ENCODE measurements at regions not wholly inside any gene's neighbourhood (a gene's known extent, or its start where the extent isn't known, plus 50 kb on each side); places are given as distances from the start of the nearest gene placed in this dataset.
"Not testable (repeated sequence)": the region's sequence is repeated elsewhere in the genome, so short reads cannot be mapped to it uniquely, and the experiment has no call there.

- no peak for TF ChIP-seq REST (IDR thresholded peaks at IDR 0.05; ENCODE audit: insufficient read depth in 1 of 2, low read depth in 2 of 2, low read length in 1 of 2)
- TF ChIP-seq TCF7L2 (IDR thresholded peaks at IDR 0.05; ENCODE audit: low read depth, low read length) = no peak
- no peak for TF ChIP-seq POLR2AphosphoS5 (IDR thresholded peaks at IDR 0.05; ENCODE audit: low read depth, low read length)
- no peak for TF ChIP-seq SIN3A (IDR thresholded peaks at IDR 0.05; ENCODE audit: borderline replicate concordance, insufficient read depth, low read depth, low read length)
- no peak for TF ChIP-seq CTCF (IDR thresholded peaks at IDR 0.05)
- POLR2A ChIA-PET = no interaction called here
These were observed 204.8 kb downstream of the GABRG2 start for GRCh38 chr5:162272417-162272816.

GRCh38 chr5:162274679-162275078, 207.1 kb downstream of the GABRG2 start:
- CTCF ChIA-PET = no interaction called here
- H3K9me3 ChIP-seq (ENCODE audit: control insufficient read depth, insufficient read depth, low read depth, low read length) = no peaks in the 10 kb centered on the region
- POLR2A ChIA-PET = no interaction called here
- no TSS peak for BruUV-seq (replicated peaks)
- intact Hi-C loops (cut with micrococcal nuclease; ENCODE audit: unreplicated experiment) = no loop called here
- no peak overlapping the region for H3K27ac ChIP-seq (ENCODE audit: low read length)
- in situ Hi-C loops (cut with HindIII; ENCODE audit: low pct_unique_long_range_greater_than_20kb, low sequenced_read_pairs) = no loop called here
- TF ChIP-seq TCF7L2 (IDR thresholded peaks at IDR 0.05; ENCODE audit: low read depth, low read length) (no peak), SIN3A (IDR thresholded peaks at IDR 0.05; ENCODE audit: borderline replicate concordance, insufficient read depth, low read depth, low read length) (no peak), POLR2AphosphoS5 (IDR thresholded peaks at IDR 0.05; ENCODE audit: low read depth, low read length) (no peak), REST (IDR thresholded peaks at IDR 0.05; ENCODE audit: insufficient read depth in 1 of 2, low read depth in 2 of 2, low read length in 1 of 2) (no peak), CTCF (IDR thresholded peaks at IDR 0.05) (no peak)
- no peaks in the 10 kb centered on the region for H3K27me3 ChIP-seq (ENCODE audit: control insufficient read depth, insufficient read depth, low read length)
- H3K4me1 ChIP-seq (ENCODE audit: control insufficient read depth, insufficient read depth, low read length) = no peaks in the 10 kb centered on the region
- no peak overlapping the region for H3K4me3 ChIP-seq (ENCODE audit: low read depth in 2 of 2, low read length in 2 of 2)
- H3K36me3 ChIP-seq (ENCODE audit: control insufficient read depth, insufficient read depth, low read length) = no peaks in the 10 kb centered on the region
- ATAC-seq (no peak), DNase-seq (ENCODE audit: low read depth, low spot score) (no peak)

More at GRCh38 chr5:162272417-162272816, 204.8 kb downstream of the GABRG2 start:
- DNase-seq (ENCODE audit: low read depth, low spot score) (no peak), ATAC-seq (no peak)
- no peaks in the 10 kb centered on the region for H3K27me3 ChIP-seq (ENCODE audit: control insufficient read depth, insufficient read depth, low read length)
- BruUV-seq (replicated peaks) = no TSS peak
- no peak overlapping the region for H3K27ac ChIP-seq (ENCODE audit: low read length)
- no peak overlapping the region for H3K4me3 ChIP-seq (ENCODE audit: low read depth in 2 of 2, low read length in 2 of 2)
- in situ Hi-C loops (cut with HindIII; ENCODE audit: low pct_unique_long_range_greater_than_20kb, low sequenced_read_pairs) = no loop called here
- H3K36me3 ChIP-seq (ENCODE audit: control insufficient read depth, insufficient read depth, low read length) = no peaks in the 10 kb centered on the region
- H3K9me3 ChIP-seq (ENCODE audit: control insufficient read depth, insufficient read depth, low read depth, low read length) = no peaks in the 10 kb centered on the region
- CTCF ChIA-PET = no interaction called here
- H3K4me1 ChIP-seq (ENCODE audit: control insufficient read depth, insufficient read depth, low read length) = no peaks in the 10 kb centered on the region
- intact Hi-C loops (cut with micrococcal nuclease; ENCODE audit: unreplicated experiment) = no loop called here

- H3K27me3 ChIP-seq (ENCODE audit: control insufficient read depth, insufficient read depth, low read length); POLR2A ChIA-PET; in situ Hi-C loops (cut with HindIII; ENCODE audit: low pct_unique_long_range_greater_than_20kb, low sequenced_read_pairs); H3K9me3 ChIP-seq (ENCODE audit: control insufficient read depth, insufficient read depth, low read depth, low read length); ATAC-seq; intact Hi-C loops (cut with micrococcal nuclease; ENCODE audit: unreplicated experiment); DNase-seq (ENCODE audit: low read depth, low spot score); H3K4me3 ChIP-seq (ENCODE audit: low read depth in 2 of 2, low read length in 2 of 2); CTCF ChIA-PET; H3K27ac ChIP-seq (ENCODE audit: low read length); H3K4me1 ChIP-seq (ENCODE audit: control insufficient read depth, insufficient read depth, low read length); BruUV-seq (replicated peaks); H3K36me3 ChIP-seq (ENCODE audit: control insufficient read depth, insufficient read depth, low read length): not testable (repeated sequence)
These were observed 207.8 kb downstream of the GABRG2 start for GRCh38 chr5:162275387-162275786.

All from Panc1 (cell line).